K562 (cell line): ENCODE measurements at regions not wholly inside any gene's neighbourhood (a gene's known extent, or its start where the extent isn't known, plus 50 kb on each side); places are given as distances from the start of the nearest gene placed in this dataset.

Source experiments
- BRF2 ChIP-seq: IDR thresholded peaks from 3 replicates; pipeline ENCODE4 v1.6.1; 2011; ENCODE audit warnings: borderline replicate concordance, mild to moderate bottlenecking; ENCODE audit not compliant: insufficient read length, insufficient read depth
- FOXO4 ChIP-seq: fragments of 450-650 bp; formaldehyde crosslinking; IDR thresholded peaks from 2 replicates; pipeline ENCODE4 v1.4.0; 2020; ENCODE audit warnings: mild to moderate bottlenecking, moderate library complexity
- NFIC ChIP-seq: fragments of 450-650 bp; IDR thresholded peaks from 2 replicates; pipeline ENCODE4 v1.6.1; 2017; ENCODE audit warnings: mild to moderate bottlenecking, inconsistent platforms
- NR2F6 ChIP-seq: fragments of 450-650 bp; formaldehyde crosslinking; IDR thresholded peaks from 2 replicates; pipeline ENCODE4 v1.4.0; 2020; ENCODE audit warnings: mild to moderate bottlenecking
- RFX7 ChIP-seq: fragments of 250-450 bp; sonication (Bioruptor Pico); IDR thresholded peaks from 2 replicates; pipeline ENCODE4 v1.5.1; 2021; ENCODE audit warnings: mild to moderate bottlenecking
- SIRT6 ChIP-seq: IDR thresholded peaks from one replicate; pipeline ENCODE4 v1.6.1; 2012; ENCODE audit warnings: low read depth, mild to moderate bottlenecking, control low read depth, inconsistent platforms, low read length, moderate library complexity
- USF2 ChIP-seq: sonication (generic); formaldehyde crosslinking; IDR thresholded peaks from 2 replicates; pipeline ENCODE4 v1.5.0; 2020; ENCODE audit warnings: missing genetic modification reagents
- ZBTB2 ChIP-seq: fragments of 450-650 bp; IDR thresholded peaks from 2 replicates; pipeline ENCODE4 v1.6.1; 2016; ENCODE audit warnings: antibody characterized with exemption
- ZFP36 ChIP-seq: fragments of 150-350 bp; IDR thresholded peaks from 2 replicates; pipeline ENCODE4 v1.6.1; 2018; ENCODE audit warnings: low read length, low read depth; ENCODE audit not compliant: partially characterized antibody
- ZNF609 ChIP-seq: sonication (generic); formaldehyde crosslinking; IDR thresholded peaks from 2 replicates; pipeline ENCODE4 v1.8.1; 2023; ENCODE audit warnings: missing genetic modification reagents, mild to moderate bottlenecking, borderline replicate concordance
- ZNF696 ChIP-seq: fragments of 250-450 bp; sonication (Bioruptor Pico); conservative IDR thresholded peaks from 2 replicates; pipeline ENCODE4 v1.4.0; 2020; ENCODE audit warnings: mild to moderate bottlenecking, moderate library complexity
- ZNF780A ChIP-seq: fragments of 250-450 bp; sonication (Bioruptor Pico); IDR thresholded peaks from 2 replicates; pipeline ENCODE4 v1.5.0; 2021; ENCODE audit warnings: mild to moderate bottlenecking
- TF ChIP-seq, protein P1 (sequence below): fragments of 250-450 bp; sonication (Bioruptor Pico); IDR thresholded peaks from 2 replicates; pipeline ENCODE4 v1.4.0; 2020; ENCODE audit warnings: mild to moderate bottlenecking
- TF ChIP-seq, protein P2 (sequence below): IDR thresholded peaks from 2 replicates; pipeline ENCODE4 v1.6.1; 2014; ENCODE audit warnings: antibody characterized with exemption

- TF ChIP-seq ZFP36 (peak; percentile 45), NFIC (peak; percentile 87), USF2 (CRISPR knock-in tag) (peak; percentile 83), FOXO4 (CRISPR knock-in tag) (no peak), ZNF780A (CRISPR knock-in tag) (no peak), ZBTB2 (peak; percentile 44; the same call in 1 of the 2 replicates), NR2F6 (CRISPR knock-in tag) (no peak), SIRT6 (no peak), ZNF696 (CRISPR knock-in tag) (no peak), RFX7 (no peak), ZNF609 (CRISPR knock-in tag) (no peak; the same call in 1 of the 2 replicates), BRF2 (no peak)
- TF ChIP-seq, protein P1, sequence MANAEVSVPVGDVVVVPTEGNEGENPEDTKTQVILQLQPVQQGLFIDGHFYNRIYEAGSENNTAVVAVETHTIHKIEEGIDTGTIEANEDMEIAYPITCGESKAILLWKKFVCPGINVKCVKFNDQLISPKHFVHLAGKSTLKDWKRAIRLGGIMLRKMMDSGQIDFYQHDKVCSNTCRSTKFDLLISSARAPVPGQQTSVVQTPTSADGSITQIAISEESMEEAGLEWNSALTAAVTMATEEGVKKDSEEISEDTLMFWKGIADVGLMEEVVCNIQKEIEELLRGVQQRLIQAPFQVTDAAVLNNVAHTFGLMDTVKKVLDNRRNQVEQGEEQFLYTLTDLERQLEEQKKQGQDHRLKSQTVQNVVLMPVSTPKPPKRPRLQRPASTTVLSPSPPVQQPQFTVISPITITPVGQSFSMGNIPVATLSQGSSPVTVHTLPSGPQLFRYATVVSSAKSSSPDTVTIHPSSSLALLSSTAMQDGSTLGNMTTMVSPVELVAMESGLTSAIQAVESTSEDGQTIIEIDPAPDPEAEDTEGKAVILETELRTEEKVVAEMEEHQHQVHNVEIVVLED (CRISPR knock-in tag) = no peak
- TF ChIP-seq, protein P2, sequence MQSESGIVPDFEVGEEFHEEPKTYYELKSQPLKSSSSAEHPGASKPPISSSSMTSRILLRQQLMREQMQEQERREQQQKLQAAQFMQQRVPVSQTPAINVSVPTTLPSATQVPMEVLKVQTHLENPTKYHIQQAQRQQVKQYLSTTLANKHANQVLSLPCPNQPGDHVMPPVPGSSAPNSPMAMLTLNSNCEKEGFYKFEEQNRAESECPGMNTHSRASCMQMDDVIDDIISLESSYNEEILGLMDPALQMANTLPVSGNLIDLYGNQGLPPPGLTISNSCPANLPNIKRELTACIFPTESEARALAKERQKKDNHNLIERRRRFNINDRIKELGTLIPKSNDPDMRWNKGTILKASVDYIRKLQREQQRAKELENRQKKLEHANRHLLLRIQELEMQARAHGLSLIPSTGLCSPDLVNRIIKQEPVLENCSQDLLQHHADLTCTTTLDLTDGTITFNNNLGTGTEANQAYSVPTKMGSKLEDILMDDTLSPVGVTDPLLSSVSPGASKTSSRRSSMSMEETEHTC = peak; percentile 98
Observed at GRCh38 chr15:58331913-58332675, 99.7 kb upstream of the LIPC start (continued).
